CD4-positive, alpha-beta T cell (primary cell): ENCODE measurements at regions not wholly inside any gene's neighbourhood (a gene's known extent, or its start where the extent isn't known, plus 50 kb on each side); places are given as distances from the start of the nearest gene placed in this dataset.

ENCODE experiments used
- ATAC-seq: fragments of 200-7000 bp; cut with Tn5 transposase; one replicate; pipeline ENCODE4 v1.10.0; 2022; ENCODE audit warnings: mild to moderate bottlenecking; ENCODE audit not compliant: poor library complexity
- CTCF ChIA-PET: fragments of 350-600 bp; sonication (Branson Sonifier 250); formaldehyde crosslinking; loops from one replicate; lab custom pipeline; 2021; ENCODE audit warnings: antibody characterized with exemption, inconsistent platforms; lab: Charles Lee
- POLR2A ChIA-PET: fragments of 350-600 bp; sonication (Branson Sonifier 250); formaldehyde crosslinking; loops from one replicate; lab custom pipeline; 2021; ENCODE audit warnings: antibody characterized with exemption, inconsistent platforms; lab: Charles Lee
- DNase-seq, 14 experiments: peaks; one replicate each; pipeline ENCODE4 v3.0.0-alpha.2; 2013 to 2020; ENCODE audit warnings: mixed read lengths in 2 of 14
- H3K27ac ChIP-seq, 2 donors: one replicate each; pipeline versions ENCODE4 v1.5.1 to v1.7.0; 2013; ENCODE audit warnings: low read length in 2 of 2, low read depth in 1 of 2, mild to moderate bottlenecking in 1 of 2
- H3K27me3 ChIP-seq, 2 experiments: 1 replicate in 1 of 2; 2 replicates in 1 of 2; pipeline versions ENCODE4 v1.6.1 to v1.7.0; 2013; ENCODE audit warnings: low read length in 2 of 2, control low read depth in 1 of 2, mild to moderate bottlenecking in 1 of 2, moderate library complexity in 1 of 2; ENCODE audit not compliant: insufficient read depth in 2 of 2, control insufficient read depth in 1 of 2
- H3K36me3 ChIP-seq: one replicate; pipeline ENCODE4 v1.6.1; 2013; ENCODE audit warnings: low read length, control low read depth; ENCODE audit not compliant: insufficient read depth
- H3K4me1 ChIP-seq: one replicate; pipeline ENCODE4 v1.6.1; 2013; ENCODE audit warnings: low read length, control low read depth; ENCODE audit not compliant: insufficient read depth
- H3K4me3 ChIP-seq: one replicate; pipeline ENCODE4 v1.5.1; 2013; ENCODE audit warnings: mild to moderate bottlenecking, low read length, moderate library complexity
- H3K9me3 ChIP-seq, 2 experiments: 1 replicate in 1 of 2; 2 replicates in 1 of 2; pipeline versions ENCODE4 v1.6.1 to v1.7.0; 2013; ENCODE audit warnings: low read length in 2 of 2, mild to moderate bottlenecking in 2 of 2, control low read depth in 1 of 2, moderate library complexity in 1 of 2; ENCODE audit not compliant: control insufficient read depth in 1 of 2, insufficient read depth in 1 of 2
- H3K27ac Mint-ChIP-seq: one replicate; pipeline ENCODE4 v1.8.0; 2020; ENCODE audit warnings: mixed read lengths
- H3K27me3 Mint-ChIP-seq: one replicate; pipeline ENCODE4 v1.8.0; 2021; ENCODE audit warnings: mixed read lengths
- H3K36me3 Mint-ChIP-seq: one replicate; pipeline ENCODE4 v1.8.0; 2021; ENCODE audit warnings: low read depth, mixed read lengths
- H3K4me1 Mint-ChIP-seq: one replicate; pipeline ENCODE4 v1.8.0; 2021; ENCODE audit warnings: low read depth, mixed read lengths
- H3K4me3 Mint-ChIP-seq: one replicate; pipeline ENCODE4 v1.8.0; 2020; ENCODE audit warnings: mild to moderate bottlenecking, mixed read lengths
- H3K9me3 Mint-ChIP-seq: one replicate; pipeline ENCODE4 v1.8.0; 2020; ENCODE audit warnings: mixed read lengths
- intact Hi-C, 2 experiments: fragments of 100-400 bp; cut with DNase I in 1 of 2; cut with micrococcal nuclease in 1 of 2; formaldehyde crosslinking; loops; one replicate each; pipeline versions ENCODE4 v1.15.1 to v1.9.0; 2023 to 2025; cut with DNase I, micrococcal nuclease
- TF ChIP-seq, protein P1 (sequence below): fragments of 200-600 bp; IDR thresholded peaks from one replicate; pipeline ENCODE4 v1.8.0; 2022; ENCODE audit warnings: antibody characterized with exemption, mild to moderate bottlenecking

DNA sequence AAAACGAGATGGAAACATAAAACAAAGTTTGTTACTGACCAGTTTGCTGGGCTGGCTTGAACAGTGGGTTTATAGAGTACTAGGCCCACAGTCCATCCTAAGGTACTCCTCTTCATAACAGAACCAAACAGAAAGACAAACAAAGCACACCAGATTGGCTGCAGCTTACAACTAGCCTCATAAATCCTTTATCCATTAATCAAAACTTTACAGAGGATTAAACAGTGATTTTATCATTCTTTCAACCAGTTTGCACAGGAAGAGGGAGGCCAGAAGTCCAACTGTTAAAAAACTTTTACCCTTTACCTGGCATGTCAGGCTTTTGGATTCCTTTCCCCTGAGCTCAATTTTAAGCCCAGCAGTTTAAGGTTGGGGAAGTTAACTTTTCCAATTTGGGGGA, 1467.6 kb downstream of the MAT2B start:
- no peak overlapping the region for H3K27ac Mint-ChIP-seq
- no peak overlapping the region for H3K4me3 ChIP-seq
- no peaks in the 10 kb centered on the region for H3K36me3 ChIP-seq
- H3K9me3 ChIP-seq = peaks cover 0 to 13% of the 10 kb centered on the region in 2 experiments
- no peaks in the 10 kb centered on the region for H3K4me1 Mint-ChIP-seq
- no peaks in the 10 kb centered on the region for H3K27me3 Mint-ChIP-seq
- no peak for ATAC-seq
- TF ChIP-seq, protein P1, sequence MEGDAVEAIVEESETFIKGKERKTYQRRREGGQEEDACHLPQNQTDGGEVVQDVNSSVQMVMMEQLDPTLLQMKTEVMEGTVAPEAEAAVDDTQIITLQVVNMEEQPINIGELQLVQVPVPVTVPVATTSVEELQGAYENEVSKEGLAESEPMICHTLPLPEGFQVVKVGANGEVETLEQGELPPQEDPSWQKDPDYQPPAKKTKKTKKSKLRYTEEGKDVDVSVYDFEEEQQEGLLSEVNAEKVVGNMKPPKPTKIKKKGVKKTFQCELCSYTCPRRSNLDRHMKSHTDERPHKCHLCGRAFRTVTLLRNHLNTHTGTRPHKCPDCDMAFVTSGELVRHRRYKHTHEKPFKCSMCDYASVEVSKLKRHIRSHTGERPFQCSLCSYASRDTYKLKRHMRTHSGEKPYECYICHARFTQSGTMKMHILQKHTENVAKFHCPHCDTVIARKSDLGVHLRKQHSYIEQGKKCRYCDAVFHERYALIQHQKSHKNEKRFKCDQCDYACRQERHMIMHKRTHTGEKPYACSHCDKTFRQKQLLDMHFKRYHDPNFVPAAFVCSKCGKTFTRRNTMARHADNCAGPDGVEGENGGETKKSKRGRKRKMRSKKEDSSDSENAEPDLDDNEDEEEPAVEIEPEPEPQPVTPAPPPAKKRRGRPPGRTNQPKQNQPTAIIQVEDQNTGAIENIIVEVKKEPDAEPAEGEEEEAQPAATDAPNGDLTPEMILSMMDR = no peak
- H3K36me3 Mint-ChIP-seq = no peaks in the 10 kb centered on the region
- intact Hi-C loops = no loop called here
- ChIA-PET POLR2A (no interaction called here), CTCF (no interaction called here)
- H3K27me3 ChIP-seq = no peaks in the 10 kb centered on the region
- H3K9me3 Mint-ChIP-seq = peaks cover 8% of the 10 kb centered on the region
- no peak overlapping the region for H3K27ac ChIP-seq
- no peak for DNase-seq
- H3K4me3 Mint-ChIP-seq = no peak overlapping the region
- no peaks in the 10 kb centered on the region for H3K4me1 ChIP-seq

DNA sequence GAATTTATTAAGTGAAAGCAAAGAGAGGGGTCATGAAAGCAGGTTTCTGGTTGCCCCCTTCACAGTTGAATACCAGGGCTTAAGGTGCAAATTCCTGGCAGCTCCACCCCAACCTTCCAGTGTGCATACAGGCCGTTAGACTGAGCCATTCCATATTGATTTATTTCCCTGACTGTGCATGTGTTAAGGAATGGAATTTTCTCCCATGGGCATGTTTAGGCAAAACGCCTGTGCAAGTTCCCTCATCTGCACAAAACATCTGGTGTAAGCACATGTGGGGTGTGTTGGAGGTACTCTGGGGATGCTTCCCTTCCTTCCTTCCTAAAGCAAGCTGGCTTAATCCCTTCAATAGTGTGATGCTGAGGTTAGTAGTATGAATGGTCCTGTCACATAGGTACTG, 1470.6 kb downstream of the MAT2B start:
- H3K27ac Mint-ChIP-seq = no peak overlapping the region
- H3K27me3 Mint-ChIP-seq = no peaks in the 10 kb centered on the region
- peaks cover 0 to 8% of the 10 kb centered on the region in 2 experiments for H3K9me3 ChIP-seq

DNA sequence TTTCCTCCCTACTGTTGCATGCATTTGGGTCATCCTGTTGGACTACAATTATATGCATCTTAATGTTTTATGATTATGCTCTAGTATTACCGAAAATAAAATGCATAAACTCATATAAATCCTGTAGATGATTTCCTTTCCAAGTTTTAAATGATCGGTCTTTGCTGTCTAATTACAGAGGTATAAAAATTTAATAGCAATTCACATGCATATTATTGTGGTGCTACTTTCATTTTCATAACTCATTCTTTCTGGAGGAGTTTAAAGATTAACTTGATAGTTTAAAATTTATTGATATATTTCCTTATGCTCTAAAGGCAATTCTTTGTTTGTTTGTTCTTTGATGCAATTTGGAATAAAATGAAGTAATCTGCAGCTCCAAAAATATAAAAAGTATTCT, 1475.1 kb downstream of the MAT2B start:
- H3K27me3 Mint-ChIP-seq = no peaks in the 10 kb centered on the region
- ChIA-PET CTCF (no interaction called here), POLR2A (no interaction called here)
- H3K27ac Mint-ChIP-seq = no peak overlapping the region
- no peaks in the 10 kb centered on the region for H3K27me3 ChIP-seq
- DNase-seq (no peak), ATAC-seq (no peak)
- no peak overlapping the region for H3K4me3 Mint-ChIP-seq
- H3K9me3 ChIP-seq = no peaks in the 10 kb centered on the region
- H3K4me3 ChIP-seq = no peak overlapping the region
- H3K36me3 Mint-ChIP-seq = no peaks in the 10 kb centered on the region
- TF ChIP-seq, protein P1 = no peak
- H3K27ac ChIP-seq = no peak overlapping the region
- H3K9me3 Mint-ChIP-seq = peaks cover 16% of the 10 kb centered on the region
- H3K4me1 Mint-ChIP-seq = no peaks in the 10 kb centered on the region
- no peaks in the 10 kb centered on the region for H3K36me3 ChIP-seq
- H3K4me1 ChIP-seq = no peaks in the 10 kb centered on the region
- intact Hi-C loops = no loop called here

More for the DNA sequence above, 1470.6 kb downstream of the MAT2B start:
- no peaks in the 10 kb centered on the region for H3K4me1 Mint-ChIP-seq
- H3K27me3 ChIP-seq = no peaks in the 10 kb centered on the region
- CTCF ChIA-PET = no interaction called here
- DNase-seq (no peak), ATAC-seq (no peak)
- H3K36me3 ChIP-seq = no peaks in the 10 kb centered on the region
- POLR2A ChIA-PET = no interaction called here
- H3K27ac ChIP-seq = no peak overlapping the region
- no peaks in the 10 kb centered on the region for H3K36me3 Mint-ChIP-seq
- intact Hi-C loops = no loop called here
- peaks cover 16% of the 10 kb centered on the region for H3K9me3 Mint-ChIP-seq
- H3K4me1 ChIP-seq = no peaks in the 10 kb centered on the region
- no peak overlapping the region for H3K4me3 Mint-ChIP-seq
- TF ChIP-seq, protein P1 = no peak
- no peak overlapping the region for H3K4me3 ChIP-seq
